Left ventricle myocardium inferior (tissue), 1 donor: ENCODE measurements at regions not wholly inside any gene's neighbourhood (a gene's known extent, or its start where the extent isn't known, plus 50 kb on each side); places are given as distances from the start of the nearest gene placed in this dataset.

ENCODE experiments used
- DNase-seq: peaks from one replicate; pipeline ENCODE4 v3.0.0-alpha.2; 2020
- H3K27ac ChIP-seq: fragments of 200-600 bp; replicated peaks from 2 replicates; pipeline ENCODE4 v1.8.0; 2021
- H3K27me3 ChIP-seq: fragments of 200-600 bp; 2 replicates; pipeline ENCODE4 v1.8.0; 2021; ENCODE audit warnings: low read depth
- H3K36me3 ChIP-seq: fragments of 200-600 bp; 2 replicates; pipeline ENCODE4 v1.8.0; 2021
- H3K4me1 ChIP-seq: fragments of 200-600 bp; 2 replicates; pipeline ENCODE4 v1.8.0; 2021
- H3K4me3 ChIP-seq: fragments of 200-600 bp; 2 replicates; pipeline ENCODE4 v1.8.0; 2021; ENCODE audit warnings: mild to moderate bottlenecking, moderate library complexity
- H3K9me3 ChIP-seq: fragments of 200-600 bp; replicated peaks from 2 replicates; pipeline ENCODE4 v1.8.0; 2021
- CTCF ChIP-seq: fragments of 200-600 bp; IDR thresholded peaks from 2 replicates; pipeline ENCODE4 v1.8.0; 2021; ENCODE audit warnings: antibody characterized with exemption, mild to moderate bottlenecking, borderline replicate concordance
- intact Hi-C: fragments of 100-400 bp; cut with micrococcal nuclease; formaldehyde crosslinking; loops from one replicate; pipeline ENCODE4 v1.11.0; 2022
- donor health status: DM: no; HTN: yes; CAD: no; lungs with severe emphysema.

- Histone ChIP-seq H3K4me3 (no peak overlapping the region), H3K27me3 (peaks cover 24% of the 10 kb centered on the region), H3K4me1 (no peaks in the 10 kb centered on the region), H3K9me3 (peaks cover 12% of the 10 kb centered on the region), H3K36me3 (no peaks in the 10 kb centered on the region), H3K27ac (no peak overlapping the region)
- DNase-seq = no peak
- intact Hi-C loops = no loop called here
- no peak for TF ChIP-seq CTCF
Measured at GRCh38 chr18:57287766-57288165, 64.6 kb upstream of the ST8SIA3 start.

GRCh38 chr18:57294547-57294946 lies 57.8 kb upstream of the ST8SIA3 start:
- no peaks in the 10 kb centered on the region for H3K4me1 ChIP-seq
- H3K9me3 ChIP-seq = peaks cover 5% of the 10 kb centered on the region
- intact Hi-C loops = no loop called here
- TF ChIP-seq CTCF = no peak
- H3K4me3 ChIP-seq = no peak overlapping the region
- no peaks in the 10 kb centered on the region for H3K36me3 ChIP-seq
- no peak overlapping the region for H3K27ac ChIP-seq
- peaks cover 34% of the 10 kb centered on the region for H3K27me3 ChIP-seq
- no peak for DNase-seq

GRCh38 chr18:57296336-57296735 lies 56.0 kb upstream of the ST8SIA3 start:
- Histone ChIP-seq H3K4me1 (no peaks in the 10 kb centered on the region), H3K36me3 (no peaks in the 10 kb centered on the region), H3K27me3 (peaks cover 52% of the 10 kb centered on the region), H3K4me3 (no peak overlapping the region), H3K27ac (no peak overlapping the region), H3K9me3 (no peaks in the 10 kb centered on the region)
- TF ChIP-seq CTCF = no peak
- intact Hi-C loops = no loop called here
- no peak for DNase-seq

- Histone ChIP-seq H3K9me3 (no peaks in the 10 kb centered on the region), H3K27ac (no peak overlapping the region), H3K27me3 (peaks cover 62% of the 10 kb centered on the region), H3K36me3 (no peaks in the 10 kb centered on the region), H3K4me1 (no peaks in the 10 kb centered on the region), H3K4me3 (no peak overlapping the region)
- intact Hi-C loops = no loop called here
- no peak for DNase-seq
- TF ChIP-seq CTCF = no peak
Measured at GRCh38 chr18:57297306-57297705, 55.1 kb upstream of the ST8SIA3 start.

- no peak for DNase-seq
- intact Hi-C loops = no loop called here
- Histone ChIP-seq H3K27me3 (peaks cover 71% of the 10 kb centered on the region), H3K27ac (no peak overlapping the region), H3K4me3 (no peak overlapping the region), H3K36me3 (no peaks in the 10 kb centered on the region), H3K4me1 (no peaks in the 10 kb centered on the region), H3K9me3 (no peaks in the 10 kb centered on the region)
- no peak for TF ChIP-seq CTCF
Measured at GRCh38 chr18:57299931-57300330, 52.4 kb upstream of the ST8SIA3 start.
